Osteoblast (primary cell): ENCODE measurements at regions not wholly inside any gene's neighbourhood (a gene's known extent, or its start where the extent isn't known, plus 50 kb on each side); places are given as distances from the start of the nearest gene placed in this dataset.

Experiments used
- DNase-seq: peaks from one replicate; pipeline ENCODE4 v3.0.0; 2011; ENCODE audit warnings: low spot score, mixed read lengths; ENCODE audit not compliant: insufficient read length; ENCODE audit errors: missing footprints
- H2AFZ ChIP-seq: 2 replicates; pipeline ENCODE4 v1.6.0; 2011; ENCODE audit warnings: mild to moderate bottlenecking, low read length
- H3K27ac ChIP-seq: 2 replicates; pipeline ENCODE4 v1.5.1; 2011; ENCODE audit warnings: mild to moderate bottlenecking, low read depth, low read length, moderate library complexity
- H3K27me3 ChIP-seq: 2 replicates; pipeline ENCODE4 v1.6.0; 2012; ENCODE audit warnings: mild to moderate bottlenecking, control low read depth, inconsistent platforms, low read length, moderate library complexity; ENCODE audit not compliant: insufficient read depth
- H3K36me3 ChIP-seq: 2 replicates; pipeline ENCODE4 v1.5.1; 2011; ENCODE audit warnings: mild to moderate bottlenecking, low read length, control low read depth, moderate library complexity; ENCODE audit not compliant: insufficient read depth
- H3K4me1 ChIP-seq: 2 replicates; pipeline ENCODE4 v1.5.1; 2011; ENCODE audit warnings: mild to moderate bottlenecking, low read length, control low read depth, moderate library complexity; ENCODE audit not compliant: insufficient read depth
- H3K4me2 ChIP-seq: 2 replicates; pipeline ENCODE4 v1.6.0; 2011; ENCODE audit warnings: mild to moderate bottlenecking, low read length; ENCODE audit not compliant: insufficient read depth
- H3K4me3 ChIP-seq: fragments of 200-600 bp; sonication (generic); 3 replicates; pipeline ENCODE4 v1.5.1; 2012; ENCODE audit warnings: mild to moderate bottlenecking, low read length, inconsistent platforms; ENCODE audit not compliant: insufficient read depth
- H3K79me2 ChIP-seq: 2 replicates; pipeline ENCODE4 v1.6.0; 2012; ENCODE audit warnings: mild to moderate bottlenecking, low read length, control low read depth, inconsistent platforms; ENCODE audit not compliant: insufficient read depth
- H3K9me3 ChIP-seq: 2 replicates; pipeline ENCODE4 v1.5.1; 2011; ENCODE audit warnings: low read depth, low read length, control low read depth
- H4K20me1 ChIP-seq: 2 replicates; pipeline ENCODE4 v1.6.0; 2012; ENCODE audit warnings: mild to moderate bottlenecking, low read length, control low read depth; ENCODE audit not compliant: insufficient read depth
- TF ChIP-seq, protein P1 (sequence below): IDR thresholded peaks from 2 replicates; pipeline ENCODE4 v1.5.1; 2011; ENCODE audit warnings: mild to moderate bottlenecking, low read depth, low read length, moderate library complexity; ENCODE audit errors: extremely low read depth

DNA sequence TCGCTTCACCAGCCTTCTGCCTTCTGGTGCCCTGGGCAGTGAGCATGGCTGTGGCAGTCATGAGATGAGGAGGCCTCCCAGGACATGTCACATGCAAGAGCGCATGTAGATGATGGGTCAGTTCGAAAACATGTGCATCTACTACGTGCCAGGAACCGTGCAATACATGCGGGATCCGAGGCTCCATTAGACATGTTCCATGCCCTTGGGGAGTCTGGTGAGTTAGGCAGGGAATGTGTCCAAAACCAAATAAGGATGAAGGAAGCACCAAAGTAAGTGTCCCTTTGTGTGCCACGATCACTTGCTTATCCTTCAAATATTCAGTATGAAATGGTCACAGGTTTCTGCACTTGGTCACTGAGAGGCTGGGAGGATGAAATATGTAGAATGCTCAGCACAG lies 223.3 kb downstream of the RBM19 start:
- no peak for DNase-seq
- no peaks in the 10 kb centered on the region for H3K9me3 ChIP-seq
- no peaks in the 10 kb centered on the region for H3K36me3 ChIP-seq
- no peaks in the 10 kb centered on the region for H3K4me1 ChIP-seq
- no peak overlapping the region for H3K4me2 ChIP-seq
- no peaks in the 10 kb centered on the region for H3K79me2 ChIP-seq
- no peak overlapping the region for H2AFZ ChIP-seq
- no peak overlapping the region for H3K27ac ChIP-seq
- no peak overlapping the region for H3K4me3 ChIP-seq
- H4K20me1 ChIP-seq = no peaks in the 10 kb centered on the region
- TF ChIP-seq, protein P1, sequence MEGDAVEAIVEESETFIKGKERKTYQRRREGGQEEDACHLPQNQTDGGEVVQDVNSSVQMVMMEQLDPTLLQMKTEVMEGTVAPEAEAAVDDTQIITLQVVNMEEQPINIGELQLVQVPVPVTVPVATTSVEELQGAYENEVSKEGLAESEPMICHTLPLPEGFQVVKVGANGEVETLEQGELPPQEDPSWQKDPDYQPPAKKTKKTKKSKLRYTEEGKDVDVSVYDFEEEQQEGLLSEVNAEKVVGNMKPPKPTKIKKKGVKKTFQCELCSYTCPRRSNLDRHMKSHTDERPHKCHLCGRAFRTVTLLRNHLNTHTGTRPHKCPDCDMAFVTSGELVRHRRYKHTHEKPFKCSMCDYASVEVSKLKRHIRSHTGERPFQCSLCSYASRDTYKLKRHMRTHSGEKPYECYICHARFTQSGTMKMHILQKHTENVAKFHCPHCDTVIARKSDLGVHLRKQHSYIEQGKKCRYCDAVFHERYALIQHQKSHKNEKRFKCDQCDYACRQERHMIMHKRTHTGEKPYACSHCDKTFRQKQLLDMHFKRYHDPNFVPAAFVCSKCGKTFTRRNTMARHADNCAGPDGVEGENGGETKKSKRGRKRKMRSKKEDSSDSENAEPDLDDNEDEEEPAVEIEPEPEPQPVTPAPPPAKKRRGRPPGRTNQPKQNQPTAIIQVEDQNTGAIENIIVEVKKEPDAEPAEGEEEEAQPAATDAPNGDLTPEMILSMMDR = no peak
- peaks cover 2% of the 10 kb centered on the region for H3K27me3 ChIP-seq

DNA sequence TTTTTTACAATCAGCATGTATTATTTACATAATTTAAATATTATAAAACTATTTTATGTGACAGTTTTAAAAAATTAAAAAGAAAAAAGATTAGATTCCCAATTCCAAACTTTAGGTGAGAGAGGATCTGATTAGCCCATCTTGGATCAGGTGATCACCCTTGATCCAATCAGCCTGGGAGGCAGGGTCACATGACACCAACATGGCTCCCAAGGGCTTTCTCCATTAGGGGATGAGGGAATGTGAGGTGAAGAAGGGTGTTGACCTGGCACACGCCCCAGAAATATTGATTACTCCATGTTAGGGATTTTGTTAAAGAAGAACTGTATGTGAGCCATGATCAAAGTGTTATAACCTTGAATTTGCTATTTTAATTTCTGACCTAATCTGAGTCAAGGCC lies 225.4 kb downstream of the RBM19 start:
- Histone ChIP-seq H3K79me2 (no peaks in the 10 kb centered on the region), H3K9me3 (no peaks in the 10 kb centered on the region), H3K4me3 (no peak overlapping the region), H3K27ac (no peak overlapping the region), H4K20me1 (no peaks in the 10 kb centered on the region), H3K36me3 (no peaks in the 10 kb centered on the region), H3K4me2 (no peak overlapping the region), H3K4me1 (no peaks in the 10 kb centered on the region), H2AFZ (no peak overlapping the region), H3K27me3 (peaks cover under 1% of the 10 kb centered on the region)
- DNase-seq = no peak
- TF ChIP-seq, protein P1 = no peak

DNA sequence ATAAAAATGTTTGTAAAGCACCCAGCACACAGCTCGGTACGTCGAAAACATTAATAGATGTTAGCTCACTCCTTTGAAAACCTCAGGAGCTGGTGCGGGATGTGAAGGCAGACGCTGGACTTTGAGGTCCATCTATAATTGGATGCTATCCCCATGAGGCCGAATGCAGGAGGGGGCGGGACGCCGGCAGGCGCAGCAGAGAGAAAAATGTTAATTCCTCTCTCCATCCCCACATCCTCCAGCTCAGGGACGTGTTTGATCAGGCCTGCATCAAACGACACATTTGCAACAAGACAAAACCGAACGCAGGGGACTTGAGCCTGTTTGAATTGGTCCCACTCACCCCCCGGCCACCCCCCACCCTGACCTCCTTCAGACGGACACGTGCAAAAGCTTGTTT lies 231.0 kb downstream of the RBM19 start:
- H3K4me2 ChIP-seq = no peak overlapping the region
- no peak overlapping the region for H2AFZ ChIP-seq
- H3K4me3 ChIP-seq = no peak overlapping the region
- peaks cover 8% of the 10 kb centered on the region for H3K27me3 ChIP-seq
- H4K20me1 ChIP-seq = no peaks in the 10 kb centered on the region
- H3K79me2 ChIP-seq = no peaks in the 10 kb centered on the region
- TF ChIP-seq, protein P1 = no peak
- H3K27ac ChIP-seq = no peak overlapping the region
- no peaks in the 10 kb centered on the region for H3K36me3 ChIP-seq
- DNase-seq = no peak
- H3K4me1 ChIP-seq = no peaks in the 10 kb centered on the region
- H3K9me3 ChIP-seq = no peaks in the 10 kb centered on the region

DNA sequence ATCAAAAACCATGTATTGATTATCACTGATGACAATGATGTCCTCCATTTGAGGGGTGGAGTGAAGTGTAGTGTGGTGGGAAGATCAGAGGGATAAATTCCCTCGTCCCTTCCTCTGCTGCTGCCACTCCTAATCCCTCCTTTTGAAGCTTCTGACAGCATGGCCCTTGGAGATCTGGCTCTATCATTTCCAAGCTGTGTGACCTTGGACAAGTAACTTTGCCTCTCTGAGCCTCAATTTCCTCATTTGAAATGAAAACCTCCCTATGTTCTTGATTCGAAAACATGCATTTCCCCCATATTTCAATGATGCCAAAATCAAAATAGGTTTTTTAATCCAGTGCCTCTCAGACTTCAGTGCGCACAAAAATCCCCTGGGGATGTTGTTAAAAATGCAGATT lies 231.6 kb downstream of the RBM19 start:
- H4K20me1 ChIP-seq = no peaks in the 10 kb centered on the region
- H3K27me3 ChIP-seq = peaks cover 8% of the 10 kb centered on the region
- H3K27ac ChIP-seq = no peak overlapping the region
- H3K36me3 ChIP-seq = no peaks in the 10 kb centered on the region
- H3K79me2 ChIP-seq = no peaks in the 10 kb centered on the region
- no peaks in the 10 kb centered on the region for H3K4me1 ChIP-seq
- TF ChIP-seq, protein P1 = no peak
- H3K4me3 ChIP-seq = no peak overlapping the region
- H3K9me3 ChIP-seq = no peaks in the 10 kb centered on the region
- no peak for DNase-seq
- H2AFZ ChIP-seq = no peak overlapping the region
- no peak overlapping the region for H3K4me2 ChIP-seq
